ACC112 (cell line): ENCODE measurements at regions not wholly inside any gene's neighbourhood (a gene's known extent, or its start where the extent isn't known, plus 50 kb on each side); places are given as distances from the start of the nearest gene placed in this dataset.
A peak's percentile ranks its signal among the peaks of the same experiment; 100 is the strongest.

Experiments
- H2AFZ ChIP-seq: fragments of 200-600 bp; sonication (generic); one replicate; pipeline ENCODE4 v1.6.0; 2017; ENCODE audit warnings: antibody characterized with exemption, low read length; ENCODE audit not compliant: unreplicated experiment
- H3K27ac ChIP-seq: fragments of 200-600 bp; sonication (generic); 2 replicates; pipeline ENCODE4 v1.5.1; 2014; ENCODE audit warnings: low read depth, mild to moderate bottlenecking, antibody characterized with exemption, low read length, moderate library complexity
- H3K27me3 ChIP-seq: fragments of 200-600 bp; sonication (generic); 2 replicates; pipeline ENCODE4 v1.6.1; 2014; ENCODE audit warnings: mild to moderate bottlenecking, antibody characterized with exemption, low read length, moderate library complexity, mixed read lengths; ENCODE audit not compliant: insufficient read depth
- H3K36me3 ChIP-seq: fragments of 200-600 bp; sonication (generic); 2 replicates; pipeline ENCODE4 v1.6.1; 2016; ENCODE audit warnings: mild to moderate bottlenecking, antibody characterized with exemption, low read length, moderate library complexity, mixed read lengths; ENCODE audit not compliant: insufficient read depth
- H3K4me1 ChIP-seq: fragments of 200-600 bp; sonication (generic); one replicate; pipeline ENCODE4 v1.6.1; 2016; ENCODE audit warnings: low read length, mixed read lengths; ENCODE audit not compliant: insufficient read depth, unreplicated experiment, control insufficient read depth
- H3K4me3 ChIP-seq: fragments of 200-600 bp; sonication (generic); 2 replicates; pipeline ENCODE4 v1.5.1; 2014; ENCODE audit warnings: mild to moderate bottlenecking, low read depth, low read length
- H3K79me2 ChIP-seq: fragments of 200-600 bp; sonication (generic); one replicate; pipeline ENCODE4 v1.6.0; 2016; ENCODE audit warnings: low read length; ENCODE audit not compliant: control insufficient read depth, unreplicated experiment, insufficient read depth

GRCh38 chr2:9681427-9681817 lies 50.6 kb upstream of the YWHAQ start:
- Histone ChIP-seq H3K4me3 (no peak overlapping the region), H3K36me3 (no peaks in the 10 kb centered on the region), H3K79me2 (no peaks in the 10 kb centered on the region), H3K27me3 (no peaks in the 10 kb centered on the region), H3K4me1 (peaks cover 5% of the 10 kb centered on the region), H2AFZ (no peak overlapping the region), H3K27ac (no peak overlapping the region)

GRCh38 chr2:9685637-9686036 lies 54.8 kb upstream of the YWHAQ start:
- H3K36me3 ChIP-seq: no peaks in the 10 kb centered on the region
- H3K27me3 ChIP-seq: no peaks in the 10 kb centered on the region
- no peak overlapping the region for H2AFZ ChIP-seq
- no peak overlapping the region for H3K27ac ChIP-seq
- H3K4me1 ChIP-seq: peaks cover 3% of the 10 kb centered on the region
- H3K79me2 ChIP-seq: no peaks in the 10 kb centered on the region
- H3K4me3 ChIP-seq: no peak overlapping the region

GRCh38 chr2:9686061-9686460 lies 55.3 kb upstream of the YWHAQ start:
- H3K27ac ChIP-seq: no peak overlapping the region
- no peaks in the 10 kb centered on the region for H3K36me3 ChIP-seq
- no peak overlapping the region for H3K4me3 ChIP-seq
- no peaks in the 10 kb centered on the region for H3K27me3 ChIP-seq
- no peak overlapping the region for H2AFZ ChIP-seq
- peaks cover 3% of the 10 kb centered on the region for H3K4me1 ChIP-seq
- H3K79me2 ChIP-seq: no peaks in the 10 kb centered on the region

- Histone ChIP-seq H3K27me3 (no peaks in the 10 kb centered on the region), H3K36me3 (no peaks in the 10 kb centered on the region), H3K79me2 (no peaks in the 10 kb centered on the region), H2AFZ (no peak overlapping the region), H3K4me3 (no peak overlapping the region), H3K4me1 (peaks cover 13% of the 10 kb centered on the region), H3K27ac (no peak overlapping the region)
Measured at GRCh38 chr2:9690252-9690651, 59.5 kb upstream of the YWHAQ start.

- Histone ChIP-seq H3K79me2 (no peaks in the 10 kb centered on the region), H3K4me1 (peaks cover 13% of the 10 kb centered on the region), H3K36me3 (no peaks in the 10 kb centered on the region), H3K27ac (no peak overlapping the region), H2AFZ (no peak overlapping the region), H3K27me3 (no peaks in the 10 kb centered on the region), H3K4me3 (no peak overlapping the region)
Measured at GRCh38 chr2:9690716-9691498, 60.1 kb upstream of the YWHAQ start.

GRCh38 chr2:9692456-9693195 lies 61.8 kb upstream of the YWHAQ start:
- no peaks in the 10 kb centered on the region for H3K36me3 ChIP-seq
- H3K79me2 ChIP-seq: no peaks in the 10 kb centered on the region
- peaks cover 13% of the 10 kb centered on the region for H3K4me1 ChIP-seq
- H3K27me3 ChIP-seq: no peaks in the 10 kb centered on the region
- H2AFZ ChIP-seq: peak overlapping the region; percentile 98
- peak overlapping the region; percentile 47; the same call in 1 of the 2 replicates for H3K4me3 ChIP-seq
- H3K27ac ChIP-seq: peak overlapping the region; percentile 69

- no peaks in the 10 kb centered on the region for H3K79me2 ChIP-seq
- peak overlapping the region; percentile 98 for H2AFZ ChIP-seq
- H3K36me3 ChIP-seq: no peaks in the 10 kb centered on the region
- peaks cover 13% of the 10 kb centered on the region for H3K4me1 ChIP-seq
- peak overlapping the region; percentile 47; the same call in 1 of the 2 replicates for H3K4me3 ChIP-seq
- H3K27me3 ChIP-seq: no peaks in the 10 kb centered on the region
- peak overlapping the region; percentile 69 for H3K27ac ChIP-seq
Measured at GRCh38 chr2:9693196-9693491, 62.3 kb upstream of the YWHAQ start.

- no peaks in the 10 kb centered on the region for H3K79me2 ChIP-seq
- H3K27me3 ChIP-seq: no peaks in the 10 kb centered on the region
- H3K36me3 ChIP-seq: no peaks in the 10 kb centered on the region
- H3K4me1 ChIP-seq: peaks cover 13% of the 10 kb centered on the region
- no peak overlapping the region for H3K4me3 ChIP-seq
- no peak overlapping the region for H2AFZ ChIP-seq
- H3K27ac ChIP-seq: peak overlapping the region; percentile 69; the same call in 1 of the 2 replicates
Measured at GRCh38 chr2:9693646-9694045, 62.8 kb upstream of the YWHAQ start.

GRCh38 chr2:9694661-9695234 lies 64.0 kb upstream of the YWHAQ start:
- Histone ChIP-seq H3K27ac (no peak overlapping the region), H3K36me3 (no peaks in the 10 kb centered on the region), H3K27me3 (no peaks in the 10 kb centered on the region), H3K4me3 (no peak overlapping the region), H3K4me1 (peaks cover 21% of the 10 kb centered on the region), H3K79me2 (no peaks in the 10 kb centered on the region), H2AFZ (no peak overlapping the region)

- no peaks in the 10 kb centered on the region for H3K36me3 ChIP-seq
- H3K4me1 ChIP-seq: peaks cover 24% of the 10 kb centered on the region
- no peak overlapping the region for H2AFZ ChIP-seq
- no peaks in the 10 kb centered on the region for H3K27me3 ChIP-seq
- no peak overlapping the region for H3K27ac ChIP-seq
- H3K4me3 ChIP-seq: no peak overlapping the region
- H3K79me2 ChIP-seq: no peaks in the 10 kb centered on the region
Measured at GRCh38 chr2:9695941-9696340, 65.1 kb upstream of the YWHAQ start.

- Histone ChIP-seq H3K27ac (no peak overlapping the region), H3K4me1 (peaks cover 24% of the 10 kb centered on the region), H3K79me2 (no peaks in the 10 kb centered on the region), H3K4me3 (no peak overlapping the region), H2AFZ (no peak overlapping the region), H3K27me3 (no peaks in the 10 kb centered on the region), H3K36me3 (no peaks in the 10 kb centered on the region)
Measured at GRCh38 chr2:9696731-9697130, 65.9 kb upstream of the YWHAQ start.
